Stimulated activated CD8-positive, alpha-beta memory T cell treated with anti-CD3 and anti-CD28 coated beads, Interleukin-15, amount 100 ng/mL, for 4 hours (primary cell): ENCODE measurements at regions not wholly inside any gene's neighbourhood (a gene's known extent, or its start where the extent isn't known, plus 50 kb on each side); places are given as distances from the start of the nearest gene placed in this dataset.

Experiments used
- DNase-seq, 2 donors: peaks; one replicate each; pipeline ENCODE4 v3.0.0-alpha.2; 2020; ENCODE audit warnings: low read depth in 2 of 2

DNA sequence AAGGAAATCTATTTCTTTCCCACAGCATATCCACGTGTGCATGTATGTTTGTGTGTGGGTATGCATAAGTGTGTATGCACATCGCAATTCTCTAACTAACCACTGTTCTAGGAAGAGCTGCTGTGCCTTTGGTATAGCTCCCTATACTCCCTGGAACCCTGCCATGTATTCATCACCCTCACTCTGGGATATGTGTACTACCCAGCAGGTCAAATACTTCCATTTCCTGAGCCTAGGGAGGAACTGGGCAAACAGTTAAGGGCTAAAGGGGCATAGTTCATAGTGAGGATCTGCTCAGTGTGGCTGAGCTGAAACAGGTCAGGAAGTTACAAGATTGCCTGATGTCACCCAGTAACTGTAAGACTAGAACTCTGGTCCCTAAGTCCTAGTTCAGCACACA, 260.4 kb downstream of the RPLP1 start:
- DNase-seq, result no peak

DNA sequence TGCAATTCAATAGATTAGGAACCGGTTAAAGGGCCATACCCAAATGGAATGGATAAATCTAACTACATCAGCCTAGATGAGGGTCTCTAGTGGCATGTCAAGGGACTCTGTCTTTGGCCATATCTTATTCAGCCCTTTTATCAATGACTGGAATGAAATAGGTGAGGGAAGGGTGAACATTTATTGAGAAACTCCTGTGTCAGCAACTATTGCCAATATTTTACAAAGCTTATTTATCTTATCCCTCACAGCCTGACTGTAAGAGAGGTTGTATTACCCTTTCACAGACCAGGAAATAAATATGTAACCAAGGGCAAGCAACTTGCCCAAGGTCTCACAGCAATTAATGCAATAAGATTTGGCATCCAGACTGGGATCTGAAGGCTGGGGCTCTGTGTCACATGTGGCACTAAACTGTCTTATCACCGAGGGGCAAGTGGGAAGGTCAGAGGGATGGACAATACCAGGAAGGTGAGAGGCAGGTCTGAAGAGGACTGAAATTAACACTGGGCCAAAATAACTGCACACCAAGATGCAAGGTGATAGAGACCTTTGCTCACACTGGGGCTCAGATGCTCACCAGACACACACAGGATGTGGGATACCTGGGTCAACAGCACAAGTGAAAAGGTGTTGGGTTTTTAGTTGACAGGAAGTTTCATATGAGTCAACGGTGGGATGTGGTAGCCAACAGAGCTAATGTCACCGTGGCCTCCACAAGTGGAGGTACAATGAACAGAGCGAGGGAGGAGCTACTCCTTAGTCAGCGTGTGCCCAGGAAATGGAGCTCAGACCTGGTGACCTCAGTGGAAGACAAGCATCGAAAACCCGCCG, 261.3 kb downstream of the RPLP1 start:
- peak; percentile 38 to 63 for DNase-seq

DNA sequence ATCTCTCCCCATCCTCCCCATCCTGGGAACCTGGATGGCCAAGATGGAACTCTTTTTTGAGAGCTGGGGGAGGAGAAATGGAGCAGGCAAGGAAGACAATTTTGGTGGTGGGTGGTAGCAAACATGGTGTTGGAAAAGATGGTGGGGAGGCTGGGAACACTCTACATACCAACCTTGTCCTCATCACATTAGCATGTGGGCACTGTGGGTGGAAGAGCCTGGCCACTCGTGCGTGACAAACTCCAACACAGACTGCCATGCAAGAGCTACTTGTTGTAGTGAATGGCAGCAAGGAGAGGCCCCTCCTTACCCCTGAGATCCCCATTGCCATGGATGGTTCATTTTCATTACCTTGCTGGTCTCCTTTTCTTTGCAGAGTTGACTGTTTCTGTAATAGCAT, 262.6 kb downstream of the RPLP1 start:
- no peak for DNase-seq

DNA sequence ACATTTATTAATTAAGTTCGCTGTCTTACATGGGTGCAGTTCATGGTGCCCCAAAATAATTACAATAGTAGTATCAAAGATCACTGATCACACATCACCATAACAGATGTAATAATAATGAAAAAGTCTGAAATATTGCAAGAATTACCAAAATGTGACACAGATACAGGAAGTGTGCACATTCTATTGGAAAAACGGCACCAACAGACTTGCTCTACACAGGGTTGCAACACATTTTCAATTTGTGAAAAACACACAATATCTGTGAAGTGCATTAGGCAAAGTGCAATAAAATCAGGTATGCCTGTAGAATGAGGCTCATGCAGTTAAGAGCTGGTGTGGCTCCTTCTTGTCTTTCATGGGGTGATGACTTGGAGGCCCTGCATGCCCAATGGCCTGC, 265.8 kb downstream of the RPLP1 start:
- no peak for DNase-seq

DNA sequence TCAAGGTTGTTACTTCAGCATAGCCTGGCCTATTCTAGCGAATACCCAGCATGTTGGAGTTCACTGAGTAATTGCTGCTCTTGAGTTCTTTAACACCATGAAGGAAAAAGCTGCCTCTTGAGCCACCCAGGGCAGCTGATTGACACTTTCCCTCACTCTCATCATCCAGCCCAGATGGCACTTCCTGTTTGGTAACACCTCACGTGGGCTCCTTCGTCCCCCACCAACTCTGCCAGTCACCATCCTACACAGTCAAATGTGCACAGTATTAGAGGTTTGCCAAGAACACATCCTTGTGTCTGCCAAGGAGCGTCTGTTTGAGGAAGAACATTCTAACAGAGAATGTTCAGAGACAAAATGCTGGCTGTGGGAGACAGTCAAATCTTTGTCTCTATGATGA, 266.3 kb downstream of the RPLP1 start:
- DNase-seq, result no peak

DNA sequence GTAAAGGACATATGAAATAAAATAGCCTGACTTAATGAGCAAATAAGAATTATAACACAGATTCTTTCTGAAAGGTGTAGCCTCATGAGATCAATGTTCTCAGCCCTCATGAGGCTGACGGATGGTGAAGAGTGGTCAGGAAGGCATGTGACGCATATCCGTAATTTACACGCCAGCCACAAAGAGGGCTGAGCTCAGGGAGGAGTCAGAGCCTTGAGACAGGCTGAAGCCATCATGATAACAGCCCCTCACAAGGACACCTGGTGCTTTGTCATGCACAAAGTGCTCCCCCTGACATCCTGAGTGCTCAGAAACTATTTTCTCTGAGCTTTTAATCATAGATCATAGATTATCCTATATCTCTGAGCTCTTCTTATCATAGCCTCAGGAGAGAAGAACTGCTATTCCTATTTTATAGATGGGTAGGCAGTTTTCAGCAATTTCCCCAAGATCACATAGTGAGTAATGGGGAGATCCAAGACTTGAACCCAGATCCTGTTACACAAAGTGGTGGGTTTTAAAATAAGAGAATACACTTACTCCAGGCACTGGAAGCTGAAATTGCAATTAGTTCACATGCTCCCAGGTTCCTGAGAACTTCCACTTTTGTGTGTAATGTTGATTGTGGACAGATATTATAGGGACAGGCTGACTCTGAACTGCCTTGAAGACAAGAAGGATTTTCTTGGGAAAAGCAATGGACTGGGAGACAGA, 267.1 kb downstream of the RPLP1 start:
- peak; percentile 48 to 51 for DNase-seq

DNA sequence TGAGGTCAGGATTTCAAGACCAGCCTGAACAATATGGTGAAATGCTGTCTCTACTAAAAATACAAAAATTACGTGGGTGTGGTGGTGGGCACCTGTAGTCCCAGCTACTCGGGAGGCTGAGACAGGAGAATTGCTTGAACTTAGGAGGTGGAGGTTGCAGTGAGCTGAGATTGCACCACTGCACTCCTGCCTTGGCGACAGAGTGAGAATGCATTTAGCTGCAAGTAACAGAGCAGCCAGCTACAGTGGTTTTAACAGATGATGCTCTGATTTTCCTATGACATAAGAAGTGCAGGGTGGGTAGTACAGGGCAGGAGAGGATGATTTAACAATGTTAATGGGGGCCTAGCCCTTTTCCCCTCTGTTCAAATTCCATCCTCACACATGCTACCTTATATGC, 267.9 kb downstream of the RPLP1 start:
- DNase-seq, result no peak

DNA sequence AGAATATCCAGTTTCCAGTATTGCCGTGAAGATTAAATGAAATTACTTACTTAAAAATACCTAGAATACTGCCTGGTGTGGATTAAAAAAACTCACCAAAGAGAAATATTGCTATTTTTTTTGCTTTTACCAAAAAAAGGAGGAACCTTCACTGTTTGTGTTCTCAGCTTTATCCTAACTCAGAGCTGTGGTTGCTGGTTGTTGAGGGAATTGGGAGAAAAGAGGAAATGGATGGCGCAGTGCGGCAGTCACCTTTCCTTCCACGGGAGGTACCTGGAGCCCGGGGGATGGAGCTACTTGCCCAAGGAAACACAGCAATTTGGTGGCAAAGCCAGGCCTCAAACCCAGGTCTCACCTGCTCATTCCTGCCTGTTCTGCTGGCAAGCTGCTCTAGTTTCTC, 270.3 kb downstream of the RPLP1 start:
- DNase-seq, result no peak

DNA sequence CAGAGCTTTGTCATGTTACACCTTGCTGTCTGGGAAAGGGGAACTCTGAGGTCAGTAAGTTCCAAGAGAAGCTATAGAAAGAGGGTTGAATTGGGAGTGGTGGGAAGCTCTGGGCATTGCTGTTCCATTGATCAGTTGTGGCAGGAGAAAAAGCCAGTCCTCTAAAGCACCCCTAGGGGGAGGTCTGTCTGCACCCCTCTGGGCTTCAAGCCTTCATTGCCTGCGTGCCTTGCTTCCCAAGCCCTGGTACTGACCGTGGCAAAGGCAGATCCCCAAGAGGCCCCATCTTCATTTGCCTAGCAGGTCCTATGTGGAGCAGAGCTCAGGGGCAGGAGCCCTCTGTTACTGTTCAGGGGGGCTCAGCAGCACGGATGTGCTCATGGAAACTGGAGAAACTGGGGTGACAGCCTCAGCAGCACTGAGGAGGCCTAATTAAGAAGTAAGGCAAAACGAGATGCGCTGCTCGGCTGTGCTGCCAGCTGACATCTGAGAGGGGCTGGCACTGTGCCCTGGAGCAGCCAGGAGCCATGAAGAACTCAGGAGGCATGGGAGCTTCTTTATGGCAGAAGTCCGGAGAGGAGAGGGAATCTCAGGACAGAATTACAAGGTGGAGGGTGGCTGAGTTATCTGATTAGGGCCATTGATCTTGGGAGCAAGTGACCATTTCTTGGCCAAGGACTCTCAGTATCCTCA, 270.9 kb downstream of the RPLP1 start:
- DNase-seq, result no peak

DNA sequence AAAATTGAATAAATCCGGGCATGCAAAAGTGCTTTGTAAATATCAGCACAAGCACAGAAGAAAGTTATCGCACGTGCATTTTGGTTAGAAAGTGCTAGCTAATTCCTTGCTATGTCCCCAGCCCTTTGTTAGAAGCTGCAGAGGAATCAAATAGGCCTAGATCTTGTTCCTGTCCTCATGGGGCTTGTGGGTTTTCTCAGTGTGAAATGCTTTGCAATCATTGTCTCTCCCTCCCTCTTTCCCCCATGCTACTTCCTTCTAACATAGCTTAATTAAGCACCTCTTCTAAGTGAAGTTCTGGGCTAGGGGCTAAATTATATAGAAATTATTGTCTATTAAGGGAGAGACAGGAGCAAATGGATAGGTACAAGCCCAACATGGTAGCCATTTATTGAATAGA, 271.7 kb downstream of the RPLP1 start:
- no peak for DNase-seq

DNA sequence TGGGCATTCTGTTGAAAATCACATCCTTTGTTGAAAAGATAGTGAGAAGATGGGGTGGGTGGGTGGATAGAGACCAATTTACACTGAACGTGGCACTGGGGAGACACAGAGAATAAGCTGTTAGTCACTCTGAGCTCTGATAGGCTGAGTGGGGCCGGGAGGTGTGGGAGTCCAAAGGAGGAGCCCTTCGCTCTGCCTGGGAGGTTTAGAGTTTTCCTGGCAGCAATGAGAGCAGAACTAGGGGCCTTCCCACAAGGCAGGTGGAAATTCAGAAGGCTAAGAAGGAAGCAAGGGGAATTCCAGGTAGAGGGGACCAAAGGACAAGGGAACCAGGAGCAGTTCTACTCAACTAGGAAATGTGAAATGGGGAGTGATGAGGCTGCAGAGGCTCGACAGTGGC, 272.7 kb downstream of the RPLP1 start:
- DNase-seq, result no peak

DNA sequence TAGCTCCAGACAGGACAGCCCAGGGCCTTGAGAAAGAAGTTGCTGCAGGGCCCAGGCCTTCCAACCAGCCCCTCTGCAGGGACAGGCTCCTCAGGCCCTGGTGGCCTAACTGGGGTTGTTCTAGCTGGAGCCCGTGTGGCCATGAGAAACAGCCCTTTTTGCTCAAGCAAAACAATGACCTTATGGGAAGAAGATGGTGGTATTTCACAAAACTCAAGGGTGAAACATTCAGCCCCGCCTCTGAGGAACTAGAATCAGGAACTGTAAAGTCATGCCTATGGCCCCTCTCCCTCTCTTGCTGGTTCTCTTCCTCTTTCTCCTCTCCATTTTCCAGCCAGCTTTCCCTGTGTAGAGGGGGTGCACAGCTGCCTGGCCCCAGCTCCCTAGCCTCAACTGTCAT, 273.3 kb downstream of the RPLP1 start:
- DNase-seq, result no peak

DNA sequence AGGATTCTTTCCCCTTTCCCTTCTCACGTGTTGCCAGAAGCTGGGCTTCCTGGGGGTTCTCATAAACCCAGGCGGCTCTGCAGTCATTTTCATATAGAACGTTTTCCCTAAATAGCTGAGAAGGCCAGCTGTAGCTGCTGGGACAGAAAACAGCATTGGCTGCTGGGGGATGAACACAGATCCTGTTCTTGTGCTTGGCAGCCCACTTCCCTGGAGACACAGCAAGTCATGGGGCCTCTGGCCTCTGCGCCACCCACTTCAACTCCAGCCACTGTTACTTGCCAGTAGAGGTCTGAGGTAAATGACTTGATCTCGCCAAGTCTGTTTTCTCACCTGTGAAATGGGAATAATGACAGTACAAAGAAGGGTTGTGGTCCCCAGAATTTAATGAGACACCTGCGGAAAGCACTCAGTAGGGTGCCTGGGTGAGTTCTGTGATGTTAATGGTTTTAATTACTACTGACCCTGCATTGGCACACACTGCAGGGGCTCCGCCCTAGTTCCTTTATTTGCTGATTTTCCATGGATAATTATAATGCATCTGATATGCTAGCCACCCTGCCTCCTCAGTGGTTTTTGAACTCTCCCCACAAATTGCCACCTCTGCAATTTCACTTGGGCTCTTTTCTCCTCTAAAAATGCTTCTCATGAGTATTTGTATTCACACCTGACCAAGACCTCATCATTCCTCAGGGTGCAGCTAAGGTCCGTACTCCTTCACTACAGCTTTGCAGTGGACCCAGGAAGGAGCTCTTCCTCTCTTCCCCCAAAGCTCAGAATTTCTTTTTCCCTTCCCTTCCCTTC, 274.7 kb downstream of the RPLP1 start:
- DNase-seq, result no peak

DNA sequence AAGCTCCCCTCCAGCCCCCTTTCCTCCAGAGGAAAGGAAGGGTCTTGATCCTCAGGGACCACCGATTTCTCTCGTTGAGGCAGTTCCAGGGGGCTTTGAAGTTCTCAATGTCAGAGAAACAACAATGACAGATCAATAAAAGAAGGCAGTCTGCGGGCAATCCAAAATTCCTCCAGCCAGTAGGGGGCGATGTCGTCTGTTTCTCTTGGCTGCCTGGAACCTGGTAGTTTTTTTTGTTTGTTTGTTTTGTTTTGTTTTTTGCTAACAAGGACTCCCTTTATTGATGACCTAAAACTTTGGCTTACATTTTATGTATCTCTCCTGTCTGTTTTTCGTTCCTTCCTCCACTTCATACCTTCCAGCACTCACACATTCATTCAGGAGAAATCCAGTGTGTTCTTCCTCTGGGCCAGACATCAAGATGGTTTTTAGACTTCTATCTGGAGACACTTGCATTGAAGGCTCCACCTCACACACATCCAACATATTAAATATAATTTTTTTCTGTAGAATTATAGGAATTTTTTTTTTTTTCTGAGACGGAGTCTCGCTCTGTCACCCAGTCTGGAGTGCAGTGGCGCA, 276.6 kb downstream of the RPLP1 start:
- DNase-seq, result peak; percentile 38 to 49

DNA sequence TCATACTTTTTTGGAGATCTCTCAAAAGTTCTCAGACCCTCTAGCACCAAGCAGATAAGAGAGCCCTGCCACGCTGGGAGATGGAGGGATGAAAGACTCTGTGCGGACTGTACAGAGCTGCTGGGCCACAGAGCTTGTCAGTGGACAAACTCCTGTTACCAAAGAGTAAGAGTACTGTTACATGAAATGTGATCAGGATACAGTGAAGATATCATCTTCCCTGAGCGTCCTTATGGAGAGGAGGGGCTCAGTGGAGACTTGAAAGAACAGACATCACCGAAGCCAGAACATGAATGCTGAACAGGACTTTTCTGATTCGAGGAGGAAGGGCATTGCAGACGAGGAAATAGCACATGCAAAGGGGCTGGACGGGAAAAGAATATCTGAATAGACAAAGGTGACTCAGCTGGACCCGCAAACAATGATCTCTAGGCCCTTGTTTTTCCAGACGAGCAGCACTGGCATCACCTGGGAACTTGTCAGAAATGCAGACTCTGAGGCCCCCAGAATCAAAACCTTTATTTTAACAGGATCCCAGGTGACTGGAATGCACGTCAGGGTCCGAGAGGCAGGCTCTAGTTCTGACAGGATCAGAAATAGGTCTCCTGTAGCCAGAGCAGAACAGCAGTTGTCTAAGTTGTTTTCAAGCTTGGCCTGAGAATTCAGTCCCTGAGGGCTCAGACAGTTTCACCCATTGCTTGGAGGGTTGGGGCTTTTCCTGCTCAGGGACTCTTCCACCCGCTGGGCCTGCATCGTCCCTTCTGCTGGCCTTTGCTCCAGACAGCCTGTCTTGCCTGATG, 277.9 kb downstream of the RPLP1 start:
- no peak for DNase-seq

DNA sequence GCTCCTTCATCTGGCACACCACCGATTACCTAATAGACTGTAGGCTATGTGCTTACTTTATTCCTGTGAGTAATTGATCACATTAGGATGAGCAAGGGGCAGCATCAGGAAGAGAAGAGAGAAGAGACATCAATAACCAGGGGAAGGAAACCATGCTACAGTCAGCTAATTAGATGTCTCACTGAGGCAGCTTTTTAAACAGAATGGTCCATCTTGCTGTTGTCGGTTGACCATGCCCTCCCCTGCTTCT, 278.4 kb downstream of the RPLP1 start:
- DNase-seq, result no peak

DNA sequence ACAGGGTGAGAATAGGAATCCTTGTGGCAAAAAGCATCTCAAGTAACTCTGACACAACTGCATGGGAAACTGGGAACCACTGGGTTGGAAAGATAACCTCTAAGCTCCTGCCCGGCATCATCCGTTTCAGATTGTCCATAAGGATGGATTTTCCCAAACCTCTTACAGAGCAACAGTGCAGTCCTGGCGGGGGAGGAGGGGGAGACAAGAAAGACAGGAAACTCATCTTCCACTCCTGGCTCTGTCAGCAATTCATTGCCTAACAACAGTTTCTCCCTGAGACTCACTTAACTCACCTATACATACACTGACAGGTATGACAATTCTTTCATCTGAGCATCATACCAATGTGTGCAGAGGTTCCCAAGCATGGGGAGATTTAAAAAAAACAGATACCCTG, 279.0 kb downstream of the RPLP1 start:
- no peak for DNase-seq

DNA sequence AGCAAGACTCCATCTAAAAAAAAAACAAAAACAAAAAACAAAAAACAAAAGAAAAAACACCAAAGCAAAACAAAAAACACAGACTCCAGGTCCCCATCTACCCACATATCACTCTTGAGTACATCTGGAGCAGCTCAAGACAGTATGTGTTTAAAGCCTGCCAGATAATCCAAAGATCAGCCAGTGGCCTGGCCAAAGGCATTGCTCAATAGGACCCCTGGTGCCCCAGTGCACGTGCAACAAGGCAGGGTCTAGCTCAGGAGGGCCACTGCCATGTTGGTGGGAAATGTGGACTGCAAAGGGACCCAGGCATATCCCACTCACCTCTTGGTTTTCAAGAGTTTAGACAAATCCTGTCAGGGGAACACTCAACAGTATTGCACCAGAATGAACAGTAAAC, 279.5 kb downstream of the RPLP1 start:
- DNase-seq, result no peak

DNA sequence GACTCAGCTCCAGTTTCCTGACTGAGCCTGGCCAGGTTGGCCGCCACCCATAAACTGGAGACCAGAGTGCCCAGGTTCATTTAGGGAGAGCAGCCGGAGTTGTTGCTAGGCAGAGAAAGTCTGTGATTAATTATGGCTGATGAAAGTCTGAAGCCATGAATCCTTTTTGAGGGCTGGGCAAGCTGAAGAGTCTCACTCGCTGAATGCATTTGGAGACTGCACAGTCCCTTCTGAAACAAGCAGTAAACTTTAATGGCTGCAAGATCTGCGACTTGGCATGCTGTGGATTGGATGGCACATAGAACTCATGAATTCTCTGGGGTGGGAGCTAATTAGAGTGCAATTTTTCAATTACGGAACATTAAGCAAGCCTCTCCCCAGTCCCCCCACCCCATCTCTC, 282.1 kb downstream of the RPLP1 start:
- DNase-seq, result no peak

DNA sequence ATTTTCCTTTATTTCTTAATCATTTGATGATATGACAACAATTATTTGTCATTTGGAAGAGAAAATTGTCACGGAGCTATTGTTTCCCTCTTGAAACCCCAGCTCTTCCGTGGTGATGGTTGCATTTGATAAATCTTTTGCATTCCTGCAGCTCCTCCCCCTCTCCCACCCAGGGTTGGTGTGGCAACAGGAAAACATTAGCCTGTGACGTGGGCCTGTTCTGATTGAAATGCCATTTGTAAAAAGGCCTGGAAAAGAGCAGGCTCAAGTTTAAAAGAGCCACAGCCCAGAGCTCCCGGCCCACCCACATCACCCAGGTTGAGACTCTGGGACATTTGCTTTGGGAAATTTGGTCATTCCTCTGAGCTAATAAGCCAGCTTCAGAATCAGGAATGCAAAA, 282.5 kb downstream of the RPLP1 start:
- DNase-seq, result no peak

DNA sequence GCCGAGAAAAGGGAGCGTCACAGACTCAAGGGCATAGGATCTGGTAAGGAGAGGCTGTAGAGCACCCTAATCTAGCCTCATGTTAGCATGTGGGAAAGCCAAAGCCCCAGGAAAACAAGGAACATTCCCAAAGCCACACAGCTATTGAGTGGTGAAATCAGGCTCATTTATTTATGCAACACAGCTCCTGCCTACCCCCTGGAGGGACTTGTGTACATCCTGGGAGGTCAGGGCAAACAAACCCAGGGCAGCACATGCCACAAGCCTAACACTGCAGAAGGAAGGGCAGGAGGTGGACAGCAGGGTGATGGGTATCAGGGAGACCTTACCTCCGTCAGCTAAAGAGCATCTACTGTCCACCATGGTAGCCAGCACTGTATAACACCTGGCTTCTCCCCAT, 283.5 kb downstream of the RPLP1 start:
- DNase-seq, result no peak
